Vagina (tissue), 2 donors: ENCODE measurements at regions not wholly inside any gene's neighbourhood (a gene's known extent, or its start where the extent isn't known, plus 50 kb on each side); places are given as distances from the start of the nearest gene placed in this dataset.

Experiments
- POLR2AphosphoS5 ChIP-seq, 2 donors: sonication (generic); formaldehyde crosslinking; IDR thresholded peaks; one replicate each; pipeline ENCODE4 v1.9.0; 2017; ENCODE audit warnings: antibody characterized with exemption in 2 of 2, mild to moderate bottlenecking in 2 of 2, low read depth in 1 of 2; ENCODE audit not compliant: insufficient read depth in 1 of 2
- TF ChIP-seq, protein P1 (sequence below), 3 experiments: fragments of 450-650 bp in 2 of 3; fragments of 200-600 bp in 1 of 3; sonication (generic) in 1 of 3; IDR thresholded peaks; one replicate each; pipeline ENCODE4 v1.5.1; 2017 to 2019; ENCODE audit warnings: antibody characterized with exemption in 3 of 3, mild to moderate bottlenecking in 2 of 3, moderate library complexity in 2 of 3

DNA sequence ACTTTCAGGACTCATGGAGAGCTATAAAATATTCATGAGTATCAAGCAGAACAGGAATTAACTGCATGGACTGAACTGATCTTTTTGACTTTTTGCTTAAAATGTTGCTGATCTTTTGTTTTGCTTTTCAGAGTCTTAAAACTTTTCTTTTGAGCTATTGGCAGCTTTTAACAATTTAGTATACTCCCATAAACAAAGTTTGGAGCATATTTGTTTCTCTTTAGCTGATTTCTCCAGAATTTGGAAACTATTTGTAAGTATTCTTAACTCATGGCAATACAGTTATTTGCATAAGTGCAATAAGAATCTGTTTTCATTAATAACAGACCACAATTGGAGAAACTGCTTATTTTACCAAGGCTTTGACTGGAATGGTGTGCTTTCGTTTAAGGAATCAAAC lies 73.4 kb upstream of the C1GALT1 start:
- no peak for TF ChIP-seq POLR2AphosphoS5 (IDR thresholded peaks at IDR 0.05; ENCODE audit: insufficient read depth in 1 of 2, low read depth in 1 of 2)
- TF ChIP-seq, protein P1, sequence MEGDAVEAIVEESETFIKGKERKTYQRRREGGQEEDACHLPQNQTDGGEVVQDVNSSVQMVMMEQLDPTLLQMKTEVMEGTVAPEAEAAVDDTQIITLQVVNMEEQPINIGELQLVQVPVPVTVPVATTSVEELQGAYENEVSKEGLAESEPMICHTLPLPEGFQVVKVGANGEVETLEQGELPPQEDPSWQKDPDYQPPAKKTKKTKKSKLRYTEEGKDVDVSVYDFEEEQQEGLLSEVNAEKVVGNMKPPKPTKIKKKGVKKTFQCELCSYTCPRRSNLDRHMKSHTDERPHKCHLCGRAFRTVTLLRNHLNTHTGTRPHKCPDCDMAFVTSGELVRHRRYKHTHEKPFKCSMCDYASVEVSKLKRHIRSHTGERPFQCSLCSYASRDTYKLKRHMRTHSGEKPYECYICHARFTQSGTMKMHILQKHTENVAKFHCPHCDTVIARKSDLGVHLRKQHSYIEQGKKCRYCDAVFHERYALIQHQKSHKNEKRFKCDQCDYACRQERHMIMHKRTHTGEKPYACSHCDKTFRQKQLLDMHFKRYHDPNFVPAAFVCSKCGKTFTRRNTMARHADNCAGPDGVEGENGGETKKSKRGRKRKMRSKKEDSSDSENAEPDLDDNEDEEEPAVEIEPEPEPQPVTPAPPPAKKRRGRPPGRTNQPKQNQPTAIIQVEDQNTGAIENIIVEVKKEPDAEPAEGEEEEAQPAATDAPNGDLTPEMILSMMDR (IDR thresholded peaks at IDR 0.05) = no peak
